ENCODE measurements at regions not wholly inside any gene's neighbourhood (a gene's known extent, or its start where the extent isn't known, plus 50 kb on each side); places are given as distances from the start of the nearest gene placed in this dataset.

DNA sequence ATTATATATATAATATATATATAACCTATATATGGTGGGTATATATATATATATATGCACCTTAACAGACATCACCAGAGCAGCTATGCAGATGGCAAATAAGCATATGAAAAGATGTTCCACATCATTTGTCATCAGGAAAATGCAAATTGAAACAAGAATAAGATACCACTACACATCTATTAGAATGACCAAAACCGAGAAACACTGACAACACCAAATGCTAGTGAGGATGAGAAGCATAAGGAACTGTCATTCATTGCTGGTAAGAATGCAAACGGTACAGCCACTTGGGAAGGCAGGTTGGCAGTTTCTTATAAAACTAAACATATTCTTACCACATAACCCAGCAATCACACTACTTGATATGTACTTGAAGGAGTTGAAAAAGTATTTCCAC, 219.8 kb upstream of the PRMT6 start:
- TF ChIP-seq POLR2A (IDR thresholded peaks at IDR 0.05) (no peak), CTCF (IDR thresholded peaks at IDR 0.05) (no peak)
